Vagina (tissue), 2 donors: ENCODE measurements at regions not wholly inside any gene's neighbourhood (a gene's known extent, or its start where the extent isn't known, plus 50 kb on each side); places are given as distances from the start of the nearest gene placed in this dataset.

Source experiments
- DNase-seq, 2 donors: peaks; one replicate each; pipeline ENCODE4 v3.0.0-alpha.2; 2017; ENCODE audit errors: extremely low spot score in 2 of 2
- H3K27ac ChIP-seq: fragments of 200-600 bp; sonication (generic); one replicate; pipeline ENCODE4 v1.5.1; 2019
- H3K27me3 ChIP-seq: fragments of 200-600 bp; sonication (generic); one replicate; pipeline ENCODE4 v1.5.1; 2019
- H3K36me3 ChIP-seq, 2 donors: fragments of 200-600 bp; sonication (generic); one replicate each; pipeline ENCODE4 v1.5.1; 2017 to 2019
- H3K4me1 ChIP-seq: fragments of 200-600 bp; sonication (generic); one replicate; pipeline ENCODE4 v1.5.1; 2019
- H3K4me3 ChIP-seq, 2 donors: fragments of 200-600 bp; sonication (generic); 1 replicate in 1 of 2; 2 replicates in 1 of 2; pipeline ENCODE4 v1.5.1; 2016 to 2019
- H3K9me3 ChIP-seq: fragments of 200-600 bp; sonication (generic); one replicate; pipeline ENCODE4 v1.5.1; 2019
- CTCF ChIP-seq, 3 experiments: fragments of 450-650 bp in 2 of 3; fragments of 200-600 bp in 1 of 3; sonication (generic) in 1 of 3; IDR thresholded peaks; one replicate each; pipeline ENCODE4 v1.5.1; 2017 to 2019; ENCODE audit warnings: antibody characterized with exemption in 3 of 3, mild to moderate bottlenecking in 2 of 3, moderate library complexity in 2 of 3
- POLR2A ChIP-seq, 2 donors: fragments of 450-650 bp; IDR thresholded peaks; one replicate each; pipeline ENCODE4 v1.6.1; 2017; ENCODE audit warnings: antibody characterized with exemption in 2 of 2, mild to moderate bottlenecking in 2 of 2, moderate library complexity in 2 of 2
- POLR2AphosphoS5 ChIP-seq, 2 donors: sonication (generic); formaldehyde crosslinking; IDR thresholded peaks; one replicate each; pipeline ENCODE4 v1.9.0; 2017; ENCODE audit warnings: antibody characterized with exemption in 2 of 2, mild to moderate bottlenecking in 2 of 2, low read depth in 1 of 2; ENCODE audit not compliant: insufficient read depth in 1 of 2
- intact Hi-C: fragments of 100-400 bp; cut with DNase I; formaldehyde crosslinking; loops from one replicate; pipeline ENCODE4 v1.15.1; 2023

GRCh38 chr9:25397746-25398145 lies 280.5 kb downstream of the TUSC1 start:
- no peak for DNase-seq
- Histone ChIP-seq H3K27me3 (no peaks in the 10 kb centered on the region), H3K4me3 (no peak overlapping the region), H3K36me3 (no peaks in the 10 kb centered on the region), H3K9me3 (no peaks in the 10 kb centered on the region), H3K27ac (no peak overlapping the region), H3K4me1 (no peaks in the 10 kb centered on the region)
- TF ChIP-seq CTCF (IDR thresholded peaks at IDR 0.05) (no peak), POLR2A (IDR thresholded peaks at IDR 0.05) (no peak), POLR2AphosphoS5 (IDR thresholded peaks at IDR 0.05; ENCODE audit: insufficient read depth in 1 of 2, low read depth in 1 of 2) (no peak)
- intact Hi-C loops: no loop called here

GRCh38 chr9:25396828-25397227 lies 281.4 kb downstream of the TUSC1 start:
- intact Hi-C loops: no loop called here
- no peaks in the 10 kb centered on the region for H3K9me3 ChIP-seq
- no peaks in the 10 kb centered on the region for H3K27me3 ChIP-seq
- H3K36me3 ChIP-seq: no peaks in the 10 kb centered on the region
- DNase-seq: no peak
- H3K4me1 ChIP-seq: no peaks in the 10 kb centered on the region
- TF ChIP-seq CTCF (IDR thresholded peaks at IDR 0.05): no peak
- no peak for TF ChIP-seq POLR2AphosphoS5 (IDR thresholded peaks at IDR 0.05; ENCODE audit: insufficient read depth in 1 of 2, low read depth in 1 of 2)
- TF ChIP-seq POLR2A (IDR thresholded peaks at IDR 0.05): no peak
- H3K4me3 ChIP-seq: no peak overlapping the region
- no peak overlapping the region for H3K27ac ChIP-seq

GRCh38 chr9:25381141-25381540 lies 297.1 kb downstream of the TUSC1 start:
- H3K4me1 ChIP-seq: no peaks in the 10 kb centered on the region
- intact Hi-C loops: no loop called here
- DNase-seq: no peak
- H3K27me3 ChIP-seq: no peaks in the 10 kb centered on the region
- H3K4me3 ChIP-seq: no peak overlapping the region
- H3K36me3 ChIP-seq: no peaks in the 10 kb centered on the region
- no peaks in the 10 kb centered on the region for H3K9me3 ChIP-seq
- H3K27ac ChIP-seq: no peak overlapping the region
- TF ChIP-seq POLR2AphosphoS5 (IDR thresholded peaks at IDR 0.05; ENCODE audit: insufficient read depth in 1 of 2, low read depth in 1 of 2): no peak
- TF ChIP-seq POLR2A (IDR thresholded peaks at IDR 0.05): no peak
- no peak for TF ChIP-seq CTCF (IDR thresholded peaks at IDR 0.05)

GRCh38 chr9:25377039-25377438 lies 301.2 kb downstream of the TUSC1 start:
- no peak overlapping the region for H3K27ac ChIP-seq
- H3K9me3 ChIP-seq: no peaks in the 10 kb centered on the region
- H3K4me3 ChIP-seq: no peak overlapping the region
- TF ChIP-seq CTCF (IDR thresholded peaks at IDR 0.05) (no peak), POLR2AphosphoS5 (IDR thresholded peaks at IDR 0.05; ENCODE audit: insufficient read depth in 1 of 2, low read depth in 1 of 2) (no peak), POLR2A (IDR thresholded peaks at IDR 0.05) (no peak)
- no peaks in the 10 kb centered on the region for H3K4me1 ChIP-seq
- H3K36me3 ChIP-seq: no peaks in the 10 kb centered on the region
- intact Hi-C loops: no loop called here
- no peak for DNase-seq
- H3K27me3 ChIP-seq: no peaks in the 10 kb centered on the region

GRCh38 chr9:25374281-25374680 lies 304.0 kb downstream of the TUSC1 start:
- intact Hi-C loops: no loop called here
- no peak for DNase-seq
- Histone ChIP-seq H3K27ac (no peak overlapping the region), H3K4me1 (no peaks in the 10 kb centered on the region), H3K9me3 (no peaks in the 10 kb centered on the region), H3K27me3 (no peaks in the 10 kb centered on the region), H3K4me3 (no peak overlapping the region), H3K36me3 (no peaks in the 10 kb centered on the region)
- no peak for TF ChIP-seq POLR2AphosphoS5 (IDR thresholded peaks at IDR 0.05; ENCODE audit: insufficient read depth in 1 of 2, low read depth in 1 of 2)
- no peak for TF ChIP-seq POLR2A (IDR thresholded peaks at IDR 0.05)
- no peak for TF ChIP-seq CTCF (IDR thresholded peaks at IDR 0.05)
